ENCODE measurements at regions not wholly inside any gene's neighbourhood (a gene's known extent, or its start where the extent isn't known, plus 50 kb on each side); places are given as distances from the start of the nearest gene placed in this dataset.

DNA sequence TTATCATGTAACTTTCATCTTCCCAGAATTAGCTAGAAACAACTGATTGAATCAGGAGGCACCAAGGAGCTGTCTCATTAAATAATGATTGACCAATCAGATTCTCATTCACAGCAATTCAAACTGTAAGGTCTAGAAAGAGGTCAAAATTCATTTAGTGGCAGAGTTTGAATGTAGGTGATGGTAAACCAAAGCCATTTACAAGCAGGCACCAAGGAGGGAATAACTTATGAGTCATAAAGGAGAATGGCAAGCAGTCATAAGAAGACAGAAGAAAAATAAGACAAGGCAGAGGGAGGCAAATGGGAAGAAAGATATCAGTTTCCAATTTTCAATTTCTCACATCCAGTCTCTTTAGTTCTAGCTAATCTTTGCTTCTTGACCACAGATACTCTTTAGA lies 52.9 kb upstream of the DEFB112 start:
- Mint-ChIP-seq H3K27me3 (ENCODE audit: insufficient read depth, unreplicated experiment) (peaks cover 83% of the 10 kb centered on the region), H3K9me3 (ENCODE audit: unreplicated experiment) (no peaks in the 10 kb centered on the region), H3K4me1 (ENCODE audit: insufficient read depth, unreplicated experiment) (no peaks in the 10 kb centered on the region), H3K4me3 (ENCODE audit: unreplicated experiment) (no peak overlapping the region), H3K27ac (ENCODE audit: low read depth, unreplicated experiment) (no peak overlapping the region), H3K36me3 (ENCODE audit: insufficient read depth, unreplicated experiment) (no peaks in the 10 kb centered on the region)
- TF ChIP-seq, protein P1, sequence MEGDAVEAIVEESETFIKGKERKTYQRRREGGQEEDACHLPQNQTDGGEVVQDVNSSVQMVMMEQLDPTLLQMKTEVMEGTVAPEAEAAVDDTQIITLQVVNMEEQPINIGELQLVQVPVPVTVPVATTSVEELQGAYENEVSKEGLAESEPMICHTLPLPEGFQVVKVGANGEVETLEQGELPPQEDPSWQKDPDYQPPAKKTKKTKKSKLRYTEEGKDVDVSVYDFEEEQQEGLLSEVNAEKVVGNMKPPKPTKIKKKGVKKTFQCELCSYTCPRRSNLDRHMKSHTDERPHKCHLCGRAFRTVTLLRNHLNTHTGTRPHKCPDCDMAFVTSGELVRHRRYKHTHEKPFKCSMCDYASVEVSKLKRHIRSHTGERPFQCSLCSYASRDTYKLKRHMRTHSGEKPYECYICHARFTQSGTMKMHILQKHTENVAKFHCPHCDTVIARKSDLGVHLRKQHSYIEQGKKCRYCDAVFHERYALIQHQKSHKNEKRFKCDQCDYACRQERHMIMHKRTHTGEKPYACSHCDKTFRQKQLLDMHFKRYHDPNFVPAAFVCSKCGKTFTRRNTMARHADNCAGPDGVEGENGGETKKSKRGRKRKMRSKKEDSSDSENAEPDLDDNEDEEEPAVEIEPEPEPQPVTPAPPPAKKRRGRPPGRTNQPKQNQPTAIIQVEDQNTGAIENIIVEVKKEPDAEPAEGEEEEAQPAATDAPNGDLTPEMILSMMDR (IDR thresholded peaks at IDR 0.05; ENCODE audit: unreplicated experiment) = no peak
- ChIA-PET CTCF (interaction anchor here (0.7 kb wide), 1 partner anchor 9 kb away, joined by 3 read pairs; no protein-coding TSS in a partner anchor), POLR2A (no interaction called here)
- DNase-seq (ENCODE audit: unreplicated experiment) = no peak
- intact Hi-C loops (cut with micrococcal nuclease) = no loop called here
- BruUV-seq (replicated peaks) = no TSS peak

DNA sequence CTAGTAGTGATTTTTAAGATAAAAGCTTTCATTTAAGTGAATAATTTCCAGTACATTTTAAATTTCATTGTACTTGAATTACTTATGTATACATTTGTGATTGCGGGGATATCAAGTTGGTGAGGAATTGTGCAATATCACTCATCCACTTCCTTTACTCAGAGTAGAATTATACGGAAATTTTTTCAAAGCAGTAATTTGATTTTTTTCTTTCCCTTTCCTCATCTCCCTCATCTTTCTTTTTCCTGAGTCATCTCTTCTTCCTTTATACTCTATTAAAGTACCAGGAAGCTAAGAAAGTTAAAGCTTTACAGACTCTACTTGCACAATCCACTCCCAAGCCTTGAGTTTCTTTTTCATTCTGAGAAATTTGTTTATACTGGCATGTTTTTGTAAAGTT lies 60.9 kb upstream of the DEFB112 start:
- TF ChIP-seq, protein P1 (IDR thresholded peaks at IDR 0.05; ENCODE audit: unreplicated experiment) = no peak
- BruUV-seq (replicated peaks) = no TSS peak
- no peaks in the 10 kb centered on the region for H3K9me3 Mint-ChIP-seq (ENCODE audit: unreplicated experiment)
- H3K27me3 Mint-ChIP-seq (ENCODE audit: insufficient read depth, unreplicated experiment) = peaks cover 36% of the 10 kb centered on the region
- H3K4me1 Mint-ChIP-seq (ENCODE audit: insufficient read depth, unreplicated experiment) = no peaks in the 10 kb centered on the region
- intact Hi-C loops (cut with micrococcal nuclease) = no loop called here
- H3K36me3 Mint-ChIP-seq (ENCODE audit: insufficient read depth, unreplicated experiment) = no peaks in the 10 kb centered on the region
- H3K27ac Mint-ChIP-seq (ENCODE audit: low read depth, unreplicated experiment) = no peak overlapping the region
- no peak for DNase-seq (ENCODE audit: unreplicated experiment)
- POLR2A ChIA-PET = interaction anchor here (0.6 kb wide), 1 partner anchor 51 kb away, joined by 4 read pairs; no protein-coding TSS in a partner anchor
- CTCF ChIA-PET = no interaction called here
- H3K4me3 Mint-ChIP-seq (ENCODE audit: unreplicated experiment) = no peak overlapping the region

DNA sequence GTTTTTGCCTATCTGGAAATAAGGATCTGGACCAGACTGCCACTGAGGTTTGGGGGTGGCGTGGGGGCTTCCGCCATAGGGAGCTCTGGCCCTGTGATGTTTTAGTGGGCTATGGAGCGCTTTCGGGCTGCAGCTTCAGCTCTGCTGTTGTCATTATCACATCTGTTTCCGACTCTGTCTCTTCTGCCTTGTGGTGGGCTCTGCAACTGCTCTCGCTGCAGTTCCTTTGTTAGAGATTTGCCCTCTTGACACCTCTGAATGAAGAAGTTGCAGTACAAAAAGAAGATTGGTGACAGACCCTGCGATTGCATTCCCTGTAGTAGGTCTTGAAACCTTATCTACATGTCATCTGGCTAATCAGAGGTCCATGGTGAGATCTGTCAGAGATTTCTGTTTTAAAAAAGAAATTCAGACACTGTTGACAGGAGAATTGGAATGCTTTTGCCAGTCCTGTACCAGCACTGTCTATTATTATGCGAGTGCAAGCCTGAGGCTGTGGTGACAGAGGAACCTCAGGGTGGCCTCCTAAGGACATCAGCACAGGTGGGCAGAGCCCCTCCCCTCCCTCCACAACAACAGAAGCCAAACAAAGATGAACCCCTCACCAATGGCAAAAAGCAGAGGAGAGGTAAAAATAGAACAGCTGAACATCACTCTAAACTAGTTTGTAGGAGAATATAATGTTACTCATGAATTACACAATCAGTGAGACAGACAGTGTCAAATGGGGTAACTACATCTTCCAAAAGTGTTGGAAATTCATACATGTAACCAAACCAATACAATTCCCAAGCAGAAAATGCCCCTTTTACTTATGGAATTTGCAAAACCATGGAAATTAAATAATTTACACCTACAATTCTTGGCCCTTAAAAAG lies 63.5 kb upstream of the DEFB112 start:
- CTCF ChIA-PET = interaction anchor here (0.9 kb wide), 1 partner anchor 982 kb away, joined by 4 read pairs; no protein-coding TSS in a partner anchor
- H3K4me3 Mint-ChIP-seq (ENCODE audit: unreplicated experiment) = no peak overlapping the region
- H3K27me3 Mint-ChIP-seq (ENCODE audit: insufficient read depth, unreplicated experiment) = peaks cover 38% of the 10 kb centered on the region
- H3K4me1 Mint-ChIP-seq (ENCODE audit: insufficient read depth, unreplicated experiment) = no peaks in the 10 kb centered on the region
- DNase-seq (ENCODE audit: unreplicated experiment) = no peak
- intact Hi-C loops (cut with micrococcal nuclease) = no loop called here
- BruUV-seq (replicated peaks) = no TSS peak
- TF ChIP-seq, protein P1 (IDR thresholded peaks at IDR 0.05; ENCODE audit: unreplicated experiment) = no peak
- no peaks in the 10 kb centered on the region for H3K9me3 Mint-ChIP-seq (ENCODE audit: unreplicated experiment)
- POLR2A ChIA-PET = no interaction called here
- no peaks in the 10 kb centered on the region for H3K36me3 Mint-ChIP-seq (ENCODE audit: insufficient read depth, unreplicated experiment)
- no peak overlapping the region for H3K27ac Mint-ChIP-seq (ENCODE audit: low read depth, unreplicated experiment)

DNA sequence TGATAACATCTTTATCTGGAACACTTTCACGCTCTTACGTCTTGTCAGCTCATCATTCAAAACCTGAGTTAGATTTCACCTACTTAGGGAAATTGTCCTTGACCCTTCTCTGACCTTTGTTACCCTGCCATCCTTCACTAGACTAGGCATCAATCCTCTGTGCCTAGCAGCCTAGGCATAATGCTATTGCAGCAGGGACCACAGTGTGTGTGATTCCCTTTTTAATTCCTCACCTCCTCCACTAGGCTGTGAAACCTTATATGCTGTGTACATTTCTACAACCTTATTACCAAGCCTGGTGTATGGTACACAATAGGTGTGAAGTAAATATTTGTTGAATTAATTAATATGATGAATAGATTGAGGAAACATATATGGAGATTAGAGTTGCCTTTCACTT lies 66.7 kb upstream of the DEFB112 start:
- TF ChIP-seq, protein P1 (IDR thresholded peaks at IDR 0.05; ENCODE audit: unreplicated experiment) = no peak
- H3K4me1 Mint-ChIP-seq (ENCODE audit: insufficient read depth, unreplicated experiment) = peaks cover 8% of the 10 kb centered on the region

More for the DNA sequence above, 66.7 kb upstream of the DEFB112 start:
- ChIA-PET POLR2A (no interaction called here), CTCF (interaction anchor here (0.7 kb wide), 1 partner anchor 22 kb away, joined by 3 read pairs; no protein-coding TSS in a partner anchor)
- H3K9me3 Mint-ChIP-seq (ENCODE audit: unreplicated experiment) = no peaks in the 10 kb centered on the region
- H3K27me3 Mint-ChIP-seq (ENCODE audit: insufficient read depth, unreplicated experiment) = peaks cover 62% of the 10 kb centered on the region
- no peak overlapping the region for H3K4me3 Mint-ChIP-seq (ENCODE audit: unreplicated experiment)
- BruUV-seq (replicated peaks) = no TSS peak
- DNase-seq (ENCODE audit: unreplicated experiment) = no peak
- intact Hi-C loops (cut with micrococcal nuclease) = no loop called here
- no peaks in the 10 kb centered on the region for H3K36me3 Mint-ChIP-seq (ENCODE audit: insufficient read depth, unreplicated experiment)
- no peak overlapping the region for H3K27ac Mint-ChIP-seq (ENCODE audit: low read depth, unreplicated experiment)
